GM12865 (cell line): ENCODE measurements at regions not wholly inside any gene's neighbourhood (a gene's known extent, or its start where the extent isn't known, plus 50 kb on each side); places are given as distances from the start of the nearest gene placed in this dataset.

Source experiments
- DNase-seq: peaks from one replicate; pipeline ENCODE4 v3.0.0; 2010; ENCODE audit warnings: low read depth
- H3K4me3 ChIP-seq: 2 replicates; pipeline ENCODE4 v1.5.1; 2011; ENCODE audit warnings: mild to moderate bottlenecking, low read depth, low read length, control low read depth
- CTCF ChIP-seq: IDR thresholded peaks from 2 replicates; pipeline ENCODE4 v1.5.1; 2011; ENCODE audit warnings: low read length, control low read depth, low read depth, inconsistent platforms; ENCODE audit not compliant: insufficient read depth; ENCODE audit errors: missing control alignments

- no peak overlapping the region for H3K4me3 ChIP-seq
- no peak for TF ChIP-seq CTCF
- DNase-seq = no peak
Observed at GRCh38 chrX:110614596-110614995, 181.0 kb downstream of the CHRDL1 start.
